ENCODE measurements at regions not wholly inside any gene's neighbourhood (a gene's known extent, or its start where the extent isn't known, plus 50 kb on each side); places are given as distances from the start of the nearest gene placed in this dataset.

GRCh38 chr12:59871779-59872178 lies 275.9 kb downstream of the SLC16A7 start:
- H3K9me2 ChIP-seq (replicated peaks; ENCODE audit: insufficient read depth, low read length), result no peaks in the 10 kb centered on the region
- no peak overlapping the region for H3K9ac ChIP-seq (ENCODE audit: low read length)
- peaks cover 5% of the 10 kb centered on the region; the same call in 1 of the 2 replicates for H3K9me3 ChIP-seq (ENCODE audit: insufficient read depth, low read length)
- H3F3A ChIP-seq (ENCODE audit: insufficient read depth), result no peaks in the 10 kb centered on the region
- H4K20me1 ChIP-seq (ENCODE audit: low read depth, low read length), result no peaks in the 10 kb centered on the region
- no peaks in the 10 kb centered on the region for H3K79me2 ChIP-seq (ENCODE audit: insufficient read depth, low read length)
- no peak for TF ChIP-seq EZH2phosphoT487 (conservative IDR thresholded peaks at IDR 0.05; ENCODE audit: low read length)
- TF ChIP-seq CTCF (IDR thresholded peaks at IDR 0.05; ENCODE audit: insufficient read depth, low read length, poor library complexity, severe bottlenecking), result no peak
- H3K4me3 ChIP-seq (ENCODE audit: insufficient read depth, low read length, poor library complexity, severe bottlenecking), result no peak overlapping the region
- no peak overlapping the region for H3K4me2 ChIP-seq (ENCODE audit: low read depth, low read length, poor library complexity, severe bottlenecking)
- H3K27me3 ChIP-seq (ENCODE audit: low read length), result no peaks in the 10 kb centered on the region
- H2AFZ ChIP-seq (ENCODE audit: low read depth, low read length, severe bottlenecking), result no peak overlapping the region
- no peak overlapping the region for H3K27ac ChIP-seq (ENCODE audit: low read depth, low read length)
- no peaks in the 10 kb centered on the region for H3K36me3 ChIP-seq (ENCODE audit: low read length)

- no peaks in the 10 kb centered on the region for H3K36me3 ChIP-seq (ENCODE audit: low read length)
- no peaks in the 10 kb centered on the region for H3K27me3 ChIP-seq (ENCODE audit: low read length)
- no peak for TF ChIP-seq CTCF (IDR thresholded peaks at IDR 0.05; ENCODE audit: insufficient read depth, low read length, poor library complexity, severe bottlenecking)
- no peak for TF ChIP-seq EZH2phosphoT487 (conservative IDR thresholded peaks at IDR 0.05; ENCODE audit: low read length)
- H3K9ac ChIP-seq (ENCODE audit: low read length), result no peak overlapping the region
- no peaks in the 10 kb centered on the region for H3F3A ChIP-seq (ENCODE audit: insufficient read depth)
- no peak overlapping the region for H3K4me2 ChIP-seq (ENCODE audit: low read depth, low read length, poor library complexity, severe bottlenecking)
- H4K20me1 ChIP-seq (ENCODE audit: low read depth, low read length), result no peaks in the 10 kb centered on the region
- H3K9me2 ChIP-seq (replicated peaks; ENCODE audit: insufficient read depth, low read length), result no peaks in the 10 kb centered on the region
- peaks cover 5% of the 10 kb centered on the region; the same call in 1 of the 2 replicates for H3K9me3 ChIP-seq (ENCODE audit: insufficient read depth, low read length)
- H3K79me2 ChIP-seq (ENCODE audit: insufficient read depth, low read length), result no peaks in the 10 kb centered on the region
- no peak overlapping the region for H3K4me3 ChIP-seq (ENCODE audit: insufficient read depth, low read length, poor library complexity, severe bottlenecking)
- no peak overlapping the region for H2AFZ ChIP-seq (ENCODE audit: low read depth, low read length, severe bottlenecking)
- H3K27ac ChIP-seq (ENCODE audit: low read depth, low read length), result no peak overlapping the region
Measured at GRCh38 chr12:59873136-59873535, 277.3 kb downstream of the SLC16A7 start.

- Histone ChIP-seq H3K4me2 (ENCODE audit: low read depth, low read length, poor library complexity, severe bottlenecking) (no peak overlapping the region), H2AFZ (ENCODE audit: low read depth, low read length, severe bottlenecking) (no peak overlapping the region), H3K9me3 (ENCODE audit: insufficient read depth, low read length) (peaks cover 5% of the 10 kb centered on the region; the same call in 1 of the 2 replicates), H3K36me3 (ENCODE audit: low read length) (no peaks in the 10 kb centered on the region), H3F3A (ENCODE audit: insufficient read depth) (no peaks in the 10 kb centered on the region), H3K9ac (ENCODE audit: low read length) (no peak overlapping the region), H3K79me2 (ENCODE audit: insufficient read depth, low read length) (no peaks in the 10 kb centered on the region), H3K27me3 (ENCODE audit: low read length) (no peaks in the 10 kb centered on the region), H3K27ac (ENCODE audit: low read depth, low read length) (no peak overlapping the region), H3K4me3 (ENCODE audit: insufficient read depth, low read length, poor library complexity, severe bottlenecking) (no peak overlapping the region), H4K20me1 (ENCODE audit: low read depth, low read length) (no peaks in the 10 kb centered on the region), H3K9me2 (replicated peaks; ENCODE audit: insufficient read depth, low read length) (no peaks in the 10 kb centered on the region)
- TF ChIP-seq EZH2phosphoT487 (conservative IDR thresholded peaks at IDR 0.05; ENCODE audit: low read length) (no peak), CTCF (IDR thresholded peaks at IDR 0.05; ENCODE audit: insufficient read depth, low read length, poor library complexity, severe bottlenecking) (no peak)
Measured at GRCh38 chr12:59874781-59875180, 279.0 kb downstream of the SLC16A7 start.
